GM18505 (cell line): ENCODE measurements at regions not wholly inside any gene's neighbourhood (a gene's known extent, or its start where the extent isn't known, plus 50 kb on each side); places are given as distances from the start of the nearest gene placed in this dataset.
"Not testable (repeated sequence)": the region's sequence is repeated elsewhere in the genome, so short reads cannot be mapped to it uniquely, and the experiment has no call there.

ENCODE experiments used
- ATAC-seq: cut with Tn5 transposase; IDR thresholded peaks from one replicate; pipeline ENCODE4 v1.9.1; 2021; ENCODE audit not compliant: unreplicated experiment
- POLR2A ChIP-seq: IDR thresholded peaks from 4 replicates; pipeline ENCODE4 v1.6.1; 2011; ENCODE audit warnings: borderline replicate concordance; ENCODE audit not compliant: insufficient read depth, insufficient read length; ENCODE audit errors: extremely low read depth

DNA sequence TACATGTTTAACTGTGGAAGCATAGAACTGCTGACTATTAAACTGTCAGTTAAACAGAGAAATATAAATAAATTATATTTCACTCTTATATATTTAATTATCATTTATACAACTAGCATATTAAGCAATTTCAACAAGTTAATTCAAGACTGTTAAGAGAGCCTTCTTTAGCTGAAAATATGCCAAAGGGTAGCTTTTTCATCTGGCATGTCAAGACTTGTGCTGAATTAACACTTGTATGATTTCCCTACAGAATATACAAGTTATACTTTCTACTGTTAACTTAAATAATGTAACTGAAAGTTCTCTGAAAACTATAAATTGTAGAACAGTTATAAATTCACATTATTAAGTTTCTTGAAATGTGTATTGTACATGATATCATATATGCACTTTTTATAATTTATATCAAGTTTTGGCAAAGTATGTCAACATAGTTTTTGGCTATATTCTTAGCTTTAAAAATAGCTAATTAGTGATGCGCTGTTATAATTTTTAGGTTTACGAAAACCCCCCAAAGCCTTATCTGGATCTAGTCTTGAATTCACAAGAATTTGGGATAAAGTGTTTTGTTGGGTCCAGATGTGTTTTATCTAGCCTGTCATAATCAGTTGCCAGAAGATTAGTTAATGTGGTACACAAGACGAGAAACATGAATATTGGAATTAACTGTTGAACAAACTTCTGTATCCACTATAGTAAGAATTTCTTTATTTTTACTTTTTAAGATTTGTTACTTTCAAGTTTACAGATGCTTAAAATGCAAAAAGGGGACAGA lies 231.1 kb upstream of the FOXP2 start:
- ATAC-seq = no peak
- no peak for TF ChIP-seq POLR2A

DNA sequence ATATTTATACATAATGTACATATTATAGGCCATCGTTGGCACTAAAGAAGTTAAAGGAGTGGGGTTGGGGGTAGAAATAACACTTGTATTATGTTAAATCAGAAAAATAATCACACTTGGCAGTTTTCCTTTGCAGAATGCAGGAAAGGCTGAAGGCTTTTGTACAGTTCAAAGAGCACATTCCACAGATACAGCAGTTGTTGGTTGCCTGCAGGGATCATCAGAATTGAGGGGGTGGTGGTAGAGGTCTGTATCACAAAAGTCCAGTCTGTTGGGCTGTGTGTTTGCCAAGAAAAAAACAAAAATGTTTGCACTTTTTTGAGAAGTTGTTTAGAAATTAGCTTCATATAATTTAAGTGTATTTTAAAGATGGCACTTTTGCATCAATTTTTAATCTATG lies 231.8 kb upstream of the FOXP2 start:
- TF ChIP-seq POLR2A = no peak
- no peak for ATAC-seq

DNA sequence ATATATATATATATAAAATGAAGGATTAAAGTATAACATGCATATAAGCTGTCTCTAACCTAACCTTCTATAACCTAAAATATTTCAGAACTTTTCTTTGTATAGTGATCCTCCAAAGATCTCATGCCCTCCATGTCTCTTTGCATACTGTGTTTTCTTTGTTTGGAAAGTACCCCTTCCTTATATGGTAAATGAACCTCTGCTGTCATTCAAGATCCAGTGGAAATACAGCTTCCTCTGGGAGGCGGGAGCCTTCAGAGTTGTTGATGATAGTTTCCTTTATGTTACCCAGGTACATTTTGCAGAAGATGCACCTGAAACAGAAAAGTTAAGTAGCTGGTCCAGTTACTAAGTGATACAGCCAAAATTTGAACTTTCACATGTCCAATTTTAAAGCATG lies 233.3 kb upstream of the FOXP2 start:
- TF ChIP-seq POLR2A = no peak
- ATAC-seq = no peak

DNA sequence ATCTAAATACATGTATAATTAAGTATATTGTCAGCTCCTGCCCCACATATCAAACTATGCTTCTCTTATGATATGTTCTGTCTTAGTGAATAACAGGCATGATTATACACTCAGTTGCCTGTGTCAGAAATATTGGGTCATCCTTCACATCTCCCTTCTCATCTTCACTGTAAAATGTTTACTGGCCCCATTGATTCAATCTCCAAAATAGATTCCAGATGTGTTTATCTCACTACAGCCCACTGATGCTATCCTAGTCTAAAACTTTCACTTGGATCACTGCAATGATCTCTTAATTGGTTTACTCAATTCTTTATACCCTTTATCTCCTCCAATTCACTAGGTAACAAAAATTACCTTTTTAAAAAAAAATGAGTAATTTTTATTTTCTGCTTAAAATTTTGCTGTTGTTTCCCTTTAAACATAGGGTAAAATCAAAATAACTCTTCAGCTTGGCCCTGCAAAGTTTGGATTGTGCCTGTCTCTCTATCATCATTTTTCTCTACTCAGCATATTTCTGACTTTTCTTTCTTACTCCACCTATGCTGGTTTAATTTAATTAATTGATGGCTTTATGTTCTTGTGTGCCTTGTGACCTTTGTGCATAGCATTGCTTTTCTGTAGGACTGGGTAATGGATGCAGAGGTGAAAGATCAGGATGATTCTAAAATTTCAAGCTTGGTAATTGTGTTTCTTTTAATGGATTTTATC lies 233.9 kb upstream of the FOXP2 start:
- ATAC-seq = no peak
- no peak for TF ChIP-seq POLR2A

DNA sequence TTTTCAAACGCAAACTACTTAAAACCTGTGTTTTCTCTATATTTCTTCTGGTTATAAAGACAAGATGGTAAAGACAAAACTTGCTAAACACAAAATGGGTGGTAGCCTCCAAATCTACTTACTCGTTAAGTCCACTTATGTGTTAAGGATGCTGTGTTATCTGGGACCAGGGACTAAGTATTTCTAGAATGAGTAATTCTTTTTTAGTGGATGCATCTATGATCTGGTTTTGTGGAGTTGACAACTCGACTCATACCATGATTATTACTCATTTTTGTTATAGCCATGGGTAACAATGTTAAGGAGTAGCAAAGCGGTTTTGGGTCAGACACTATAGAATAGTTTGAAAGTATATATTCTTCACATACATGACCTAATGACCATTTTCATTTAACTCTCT lies 239.5 kb upstream of the FOXP2 start:
- no peak for ATAC-seq
- TF ChIP-seq POLR2A = no peak

DNA sequence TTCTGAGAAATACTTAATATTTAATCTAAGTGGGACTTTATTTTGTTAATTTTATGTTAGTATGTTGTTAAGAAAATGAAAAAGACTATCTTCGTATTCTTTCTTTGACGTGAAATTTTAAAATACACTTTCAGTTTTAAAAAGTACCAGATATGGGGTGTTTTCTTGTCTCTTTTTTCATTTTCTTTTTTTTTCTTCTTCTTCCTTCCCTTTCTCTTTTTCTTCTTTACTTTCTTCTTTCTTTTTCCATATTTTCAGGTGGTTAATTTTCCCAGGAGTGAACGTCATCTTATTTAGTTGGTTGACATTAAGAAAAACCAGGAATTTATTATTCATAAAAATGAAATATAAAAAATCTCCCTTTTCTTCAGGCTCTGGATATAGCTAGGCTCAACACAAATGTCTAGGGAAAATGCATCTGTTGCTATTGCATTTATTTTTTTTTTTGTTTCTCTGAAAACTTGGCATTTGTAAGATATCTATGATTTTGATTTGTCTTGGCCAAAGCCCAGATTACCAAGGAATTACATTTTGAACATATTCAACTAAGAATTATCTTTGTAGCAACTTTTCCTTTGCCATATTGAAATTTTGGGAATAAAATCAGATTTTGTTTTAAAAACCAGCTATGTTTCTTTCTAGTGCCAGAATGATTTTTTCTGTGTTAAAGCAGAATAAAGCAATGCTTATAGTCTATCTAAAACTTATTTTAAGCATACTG lies 241.3 kb upstream of the FOXP2 start:
- TF ChIP-seq POLR2A = no peak

DNA sequence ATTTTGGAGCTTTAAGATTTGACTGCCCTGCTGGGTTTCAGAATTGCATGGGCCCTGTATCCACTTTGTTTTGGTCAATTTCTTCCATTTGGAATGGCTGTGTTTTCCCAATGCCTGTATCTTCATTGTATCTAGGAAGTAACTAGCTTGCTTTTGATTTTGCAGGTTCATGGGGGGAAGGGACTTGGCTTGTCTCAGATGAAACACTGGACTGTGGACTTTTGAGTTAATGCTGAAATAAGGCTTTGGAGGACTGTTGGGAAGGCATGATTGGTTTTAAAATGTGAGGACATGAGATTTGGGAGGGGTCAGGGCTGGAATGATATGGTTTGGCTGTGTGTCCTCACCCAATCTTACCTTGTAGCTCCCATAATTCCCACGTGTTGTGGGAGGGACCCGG lies 245.2 kb upstream of the FOXP2 start:
- ATAC-seq = not testable (repeated sequence)

More for the DNA sequence above, 241.3 kb upstream of the FOXP2 start:
- no peak for ATAC-seq

DNA sequence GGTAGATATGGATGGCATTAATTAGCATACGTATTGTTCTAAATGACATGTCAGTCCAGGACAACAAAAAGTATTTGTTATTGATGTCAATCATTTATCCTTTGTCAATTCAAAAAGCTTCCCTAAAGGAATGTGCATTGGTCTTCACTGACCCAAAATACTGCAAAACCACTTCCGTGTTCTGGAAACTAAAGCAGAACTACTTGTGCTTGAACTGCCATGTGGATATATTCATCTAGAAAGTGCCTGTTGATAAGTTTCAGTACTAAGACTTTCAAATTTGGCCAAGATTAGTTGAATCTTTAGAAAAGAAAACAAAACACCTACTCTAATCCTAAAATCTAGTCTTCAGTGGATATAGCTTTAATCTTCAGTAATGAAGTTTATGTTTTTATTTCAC lies 242.1 kb upstream of the PPP1R3A start:
- TF ChIP-seq POLR2A = no peak
- ATAC-seq = no peak

DNA sequence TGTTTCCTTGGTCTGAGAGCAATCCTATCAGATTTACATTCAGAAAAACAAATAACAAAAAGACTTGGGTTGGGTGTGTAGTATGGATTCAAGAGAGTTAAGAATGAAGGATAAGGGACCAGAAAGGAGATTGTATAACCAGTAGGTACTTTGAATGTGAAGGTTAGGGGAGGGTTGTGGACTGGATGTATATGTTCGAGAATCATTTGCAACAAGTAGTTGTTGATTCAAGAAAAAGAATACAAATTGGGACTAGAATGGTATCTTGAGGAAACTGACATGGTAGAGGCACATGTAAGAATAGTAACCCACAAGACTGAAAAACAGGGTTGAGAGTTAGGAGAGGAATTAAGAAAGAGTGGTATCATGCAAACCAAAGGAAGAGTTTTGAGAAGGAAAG lies 240.0 kb upstream of the PPP1R3A start:
- no peak for TF ChIP-seq POLR2A
- no peak for ATAC-seq

DNA sequence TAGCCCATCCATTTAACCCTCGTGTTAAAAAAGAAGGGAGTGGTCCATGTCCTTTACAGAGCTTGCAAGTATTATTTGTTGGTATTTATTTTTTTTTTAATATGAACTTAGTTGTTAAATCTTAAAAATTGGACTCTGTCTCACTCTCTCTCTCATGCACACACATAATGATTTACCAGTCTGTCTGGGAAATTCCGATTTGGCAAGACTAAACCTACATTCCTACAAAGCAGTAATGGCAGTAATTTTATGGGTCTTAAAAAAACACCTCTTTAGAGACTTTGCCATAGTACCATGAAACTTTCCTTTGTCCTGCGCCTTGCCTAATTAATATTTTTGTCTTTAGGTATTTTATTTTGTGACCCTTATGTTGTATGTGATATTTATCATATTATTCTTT lies 239.5 kb upstream of the PPP1R3A start:
- no peak for ATAC-seq
- TF ChIP-seq POLR2A = no peak

DNA sequence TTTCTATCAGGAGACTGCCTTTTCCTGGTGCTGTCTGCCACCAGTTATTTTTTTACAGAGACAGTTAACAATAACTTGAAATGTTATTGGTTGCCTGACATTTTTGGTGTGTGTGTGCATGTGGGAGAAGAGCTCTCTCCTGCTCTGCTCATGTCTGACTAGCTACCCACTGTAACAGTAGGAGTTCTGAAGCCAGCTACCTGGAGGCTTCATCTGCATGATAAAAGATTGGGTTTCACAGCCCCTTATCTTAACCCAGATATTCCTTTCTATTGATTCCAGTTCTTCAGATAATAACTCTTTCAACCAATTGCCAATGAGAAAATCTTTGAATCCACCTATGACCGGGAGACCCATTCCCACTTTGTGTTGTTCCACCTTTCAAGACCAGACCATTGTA lies 237.4 kb upstream of the PPP1R3A start:
- TF ChIP-seq POLR2A = no peak
- no peak for ATAC-seq

DNA sequence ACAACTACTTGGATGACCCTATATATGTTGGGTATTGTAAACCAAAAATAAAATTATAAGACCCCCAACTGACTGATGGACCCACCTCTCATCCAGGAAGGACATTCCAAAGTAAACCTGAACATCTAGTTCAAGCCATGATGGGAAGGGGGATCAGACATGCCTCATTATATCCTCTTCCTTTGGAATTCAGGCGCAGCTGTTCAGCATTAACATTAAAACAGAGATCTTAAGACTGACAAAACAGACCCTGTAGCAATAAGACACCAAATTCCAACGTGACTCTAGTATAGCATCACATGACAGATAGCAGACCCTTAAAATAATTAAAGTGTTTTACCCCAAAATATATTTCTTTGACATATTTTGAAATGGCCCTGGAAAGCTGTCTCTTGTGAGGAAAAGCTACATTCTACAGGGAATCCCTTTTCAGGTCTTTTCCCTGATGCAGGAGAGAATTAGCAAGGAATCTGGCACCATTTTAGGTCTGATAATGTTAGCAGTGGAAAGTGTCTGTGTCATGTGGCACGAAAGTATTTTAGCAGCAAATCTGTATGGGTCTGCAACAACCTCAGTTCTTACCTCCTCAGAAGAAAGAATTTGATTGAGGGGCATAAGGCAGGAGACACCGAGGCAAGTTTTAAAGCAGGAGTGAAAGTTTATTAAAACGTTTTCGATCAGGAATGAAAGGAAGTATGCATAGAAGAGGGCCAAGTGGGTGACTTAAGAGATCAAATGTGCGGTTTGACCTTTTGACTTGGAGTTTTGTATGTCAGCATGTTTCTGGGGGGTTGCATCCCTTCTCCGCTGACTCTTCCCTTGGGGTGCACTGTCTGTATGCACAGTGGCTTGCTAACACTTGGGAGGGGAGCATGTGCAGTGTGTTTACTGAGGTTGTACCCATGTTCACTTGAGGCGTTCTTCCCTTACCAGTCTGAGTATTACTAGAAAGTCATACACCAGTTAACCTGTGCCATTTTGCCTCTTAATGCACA lies 236.6 kb upstream of the PPP1R3A start:
- ATAC-seq = no peak

DNA sequence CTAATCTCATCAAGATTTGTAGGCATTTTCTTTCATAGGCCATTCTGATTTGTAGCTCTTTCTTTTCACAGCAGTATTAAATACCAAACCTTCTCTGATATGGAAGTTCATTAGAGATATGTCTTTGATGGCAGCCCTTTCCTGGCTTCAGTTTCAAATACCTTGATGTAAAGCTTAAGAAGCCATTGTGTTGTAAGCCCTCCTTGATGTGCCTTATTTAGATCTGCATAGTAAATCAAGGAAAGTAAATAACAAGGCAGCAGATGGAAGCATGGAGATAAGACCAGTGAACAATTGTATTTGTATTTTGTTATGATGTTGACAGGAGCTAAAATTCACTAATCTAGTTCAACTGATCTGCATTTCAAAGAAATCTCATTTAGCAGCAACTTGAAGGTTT lies 234.9 kb upstream of the PPP1R3A start:
- ATAC-seq = no peak

More for the DNA sequence above, 236.6 kb upstream of the PPP1R3A start:
- no peak for TF ChIP-seq POLR2A

More for the DNA sequence above, 234.9 kb upstream of the PPP1R3A start:
- TF ChIP-seq POLR2A = no peak
